ENCODE measurements at regions not wholly inside any gene's neighbourhood (a gene's known extent, or its start where the extent isn't known, plus 50 kb on each side); places are given as distances from the start of the nearest gene placed in this dataset.
"Not testable (repeated sequence)": the region's sequence is repeated elsewhere in the genome, so short reads cannot be mapped to it uniquely, and the experiment has no call there.

DNA sequence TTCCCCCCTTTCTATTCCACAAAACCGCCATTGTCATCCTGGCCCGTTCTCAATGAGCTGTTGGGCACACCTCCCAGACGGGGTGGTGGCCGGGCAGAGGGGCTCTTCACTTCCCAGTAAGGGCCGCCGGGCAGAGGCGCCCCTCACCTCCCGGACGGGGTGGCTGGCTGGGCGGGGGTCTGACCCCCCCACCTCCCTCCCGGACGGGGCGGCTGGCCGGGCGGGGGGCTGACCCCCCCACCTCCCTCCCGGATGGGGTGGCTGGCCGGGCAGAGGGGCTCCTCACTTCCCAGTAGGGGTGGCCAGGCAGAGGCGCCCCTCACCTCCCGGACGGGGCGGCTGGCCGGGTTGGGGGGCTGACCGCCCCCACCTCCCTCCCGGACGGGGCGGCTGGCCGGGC lies 363.6 kb upstream of the UMPS start:
- TF ChIP-seq, protein P1, sequence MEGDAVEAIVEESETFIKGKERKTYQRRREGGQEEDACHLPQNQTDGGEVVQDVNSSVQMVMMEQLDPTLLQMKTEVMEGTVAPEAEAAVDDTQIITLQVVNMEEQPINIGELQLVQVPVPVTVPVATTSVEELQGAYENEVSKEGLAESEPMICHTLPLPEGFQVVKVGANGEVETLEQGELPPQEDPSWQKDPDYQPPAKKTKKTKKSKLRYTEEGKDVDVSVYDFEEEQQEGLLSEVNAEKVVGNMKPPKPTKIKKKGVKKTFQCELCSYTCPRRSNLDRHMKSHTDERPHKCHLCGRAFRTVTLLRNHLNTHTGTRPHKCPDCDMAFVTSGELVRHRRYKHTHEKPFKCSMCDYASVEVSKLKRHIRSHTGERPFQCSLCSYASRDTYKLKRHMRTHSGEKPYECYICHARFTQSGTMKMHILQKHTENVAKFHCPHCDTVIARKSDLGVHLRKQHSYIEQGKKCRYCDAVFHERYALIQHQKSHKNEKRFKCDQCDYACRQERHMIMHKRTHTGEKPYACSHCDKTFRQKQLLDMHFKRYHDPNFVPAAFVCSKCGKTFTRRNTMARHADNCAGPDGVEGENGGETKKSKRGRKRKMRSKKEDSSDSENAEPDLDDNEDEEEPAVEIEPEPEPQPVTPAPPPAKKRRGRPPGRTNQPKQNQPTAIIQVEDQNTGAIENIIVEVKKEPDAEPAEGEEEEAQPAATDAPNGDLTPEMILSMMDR (IDR thresholded peaks at IDR 0.05), result not testable (repeated sequence)
- TF ChIP-seq POLR2A (IDR thresholded peaks at IDR 0.05), result not testable (repeated sequence)

Data from right lobe of liver (tissue), 4 donors.